SK-N-SH treated with all-trans-retinoic acid at 6 μM for 48 hours (cell line): ENCODE measurements at regions not wholly inside any gene's neighbourhood (a gene's known extent, or its start where the extent isn't known, plus 50 kb on each side); places are given as distances from the start of the nearest gene placed in this dataset.

ENCODE experiments used
- ISL1 ChIP-seq: fragments of 250-450 bp; sonication (Bioruptor Pico); IDR thresholded peaks from 2 replicates; pipeline ENCODE4 v2.1.2; 2022; ENCODE audit warnings: mild to moderate bottlenecking, moderate library complexity
- ZFP30 ChIP-seq: fragments of 450-650 bp; formaldehyde crosslinking; IDR thresholded peaks from 2 replicates; pipeline ENCODE4 v1.5.0; 2022; ENCODE audit warnings: mild to moderate bottlenecking, moderate library complexity

GRCh38 chr7:49038821-49039358 is 114.5 kb downstream of the CDC14C start:
- TF ChIP-seq ZFP30 (no peak), ISL1 (CRISPR knock-in tag) (no peak)
